Upper lobe of left lung (tissue), 4 donors: ENCODE measurements at regions not wholly inside any gene's neighbourhood (a gene's known extent, or its start where the extent isn't known, plus 50 kb on each side); places are given as distances from the start of the nearest gene placed in this dataset.

Experiments used
- POLR2A ChIP-seq, 4 donors: fragments of 450-650 bp; IDR thresholded peaks; one replicate each; pipeline ENCODE4 v1.5.1; 2016 to 2017; ENCODE audit warnings: antibody characterized with exemption in 4 of 4, mild to moderate bottlenecking in 2 of 4
- POLR2AphosphoS5 ChIP-seq, 2 donors: sonication (generic); formaldehyde crosslinking; IDR thresholded peaks; one replicate each; pipeline ENCODE4 v1.5.1; 2017; ENCODE audit warnings: antibody characterized with exemption in 2 of 2
- TF ChIP-seq, protein P1 (sequence below), 6 experiments: fragments of 450-650 bp in 4 of 6; fragments of 200-600 bp in 2 of 6; sonication (generic) in 2 of 6; IDR thresholded peaks; one replicate each; pipeline ENCODE4 v1.5.1; 2016 to 2019; ENCODE audit warnings: antibody characterized with exemption in 6 of 6

DNA sequence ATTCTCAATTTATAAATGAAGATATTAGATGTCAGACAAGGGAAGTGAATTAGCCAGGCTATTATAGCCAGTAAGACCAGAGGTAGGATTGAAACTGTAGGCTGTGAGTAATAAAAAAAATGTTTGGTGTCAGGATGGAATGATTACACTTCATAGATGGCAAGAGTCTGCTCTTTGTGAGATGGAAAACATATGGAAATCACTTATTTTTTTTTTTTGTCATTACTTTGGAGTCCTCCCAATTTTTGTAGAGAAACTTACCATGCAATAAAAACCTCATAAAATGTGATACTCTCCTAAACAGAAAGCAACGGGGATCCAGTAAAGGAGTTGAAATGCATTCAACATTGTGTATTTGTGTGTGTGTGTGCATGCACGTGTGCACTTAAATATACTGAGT lies 532.7 kb upstream of the CDH8 start:
- TF ChIP-seq, protein P1, sequence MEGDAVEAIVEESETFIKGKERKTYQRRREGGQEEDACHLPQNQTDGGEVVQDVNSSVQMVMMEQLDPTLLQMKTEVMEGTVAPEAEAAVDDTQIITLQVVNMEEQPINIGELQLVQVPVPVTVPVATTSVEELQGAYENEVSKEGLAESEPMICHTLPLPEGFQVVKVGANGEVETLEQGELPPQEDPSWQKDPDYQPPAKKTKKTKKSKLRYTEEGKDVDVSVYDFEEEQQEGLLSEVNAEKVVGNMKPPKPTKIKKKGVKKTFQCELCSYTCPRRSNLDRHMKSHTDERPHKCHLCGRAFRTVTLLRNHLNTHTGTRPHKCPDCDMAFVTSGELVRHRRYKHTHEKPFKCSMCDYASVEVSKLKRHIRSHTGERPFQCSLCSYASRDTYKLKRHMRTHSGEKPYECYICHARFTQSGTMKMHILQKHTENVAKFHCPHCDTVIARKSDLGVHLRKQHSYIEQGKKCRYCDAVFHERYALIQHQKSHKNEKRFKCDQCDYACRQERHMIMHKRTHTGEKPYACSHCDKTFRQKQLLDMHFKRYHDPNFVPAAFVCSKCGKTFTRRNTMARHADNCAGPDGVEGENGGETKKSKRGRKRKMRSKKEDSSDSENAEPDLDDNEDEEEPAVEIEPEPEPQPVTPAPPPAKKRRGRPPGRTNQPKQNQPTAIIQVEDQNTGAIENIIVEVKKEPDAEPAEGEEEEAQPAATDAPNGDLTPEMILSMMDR (IDR thresholded peaks at IDR 0.05), result no peak
- TF ChIP-seq POLR2AphosphoS5 (IDR thresholded peaks at IDR 0.05) (no peak), POLR2A (IDR thresholded peaks at IDR 0.05) (no peak)
